ENCODE measurements at regions not wholly inside any gene's neighbourhood (a gene's known extent, or its start where the extent isn't known, plus 50 kb on each side); places are given as distances from the start of the nearest gene placed in this dataset.

DNA sequence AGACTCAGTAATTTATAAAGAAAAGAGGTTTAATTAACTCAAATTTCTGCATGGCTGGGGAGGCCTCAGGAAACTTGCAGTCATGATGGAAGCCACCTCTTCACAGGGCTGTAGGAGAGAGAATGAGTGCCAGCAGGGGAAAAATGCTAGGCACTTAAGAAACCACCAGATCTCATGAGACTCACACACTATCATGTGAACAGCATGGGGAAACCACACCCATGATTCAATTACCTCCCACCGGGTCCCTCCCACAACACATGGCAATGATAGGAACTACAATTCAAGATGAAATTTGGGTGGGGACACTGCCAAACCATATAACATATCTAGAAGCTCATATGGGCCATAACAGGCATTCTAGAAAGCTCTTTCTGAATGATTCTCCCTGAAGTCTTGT lies 190.3 kb downstream of the WNT5A start:
- 81 to 97% (median 87%) methylated on average over 1 of the region's 1 CpG for WGBS, 5 donors
- H3K27me3 ChIP-seq (replicated peaks in 1 of 7) = peaks cover 0 to 3% (median 0%) of the 10 kb centered on the region in 7 donors
- H3K36me3 ChIP-seq = no peaks in the 10 kb centered on the region
- TF ChIP-seq, protein P1, sequence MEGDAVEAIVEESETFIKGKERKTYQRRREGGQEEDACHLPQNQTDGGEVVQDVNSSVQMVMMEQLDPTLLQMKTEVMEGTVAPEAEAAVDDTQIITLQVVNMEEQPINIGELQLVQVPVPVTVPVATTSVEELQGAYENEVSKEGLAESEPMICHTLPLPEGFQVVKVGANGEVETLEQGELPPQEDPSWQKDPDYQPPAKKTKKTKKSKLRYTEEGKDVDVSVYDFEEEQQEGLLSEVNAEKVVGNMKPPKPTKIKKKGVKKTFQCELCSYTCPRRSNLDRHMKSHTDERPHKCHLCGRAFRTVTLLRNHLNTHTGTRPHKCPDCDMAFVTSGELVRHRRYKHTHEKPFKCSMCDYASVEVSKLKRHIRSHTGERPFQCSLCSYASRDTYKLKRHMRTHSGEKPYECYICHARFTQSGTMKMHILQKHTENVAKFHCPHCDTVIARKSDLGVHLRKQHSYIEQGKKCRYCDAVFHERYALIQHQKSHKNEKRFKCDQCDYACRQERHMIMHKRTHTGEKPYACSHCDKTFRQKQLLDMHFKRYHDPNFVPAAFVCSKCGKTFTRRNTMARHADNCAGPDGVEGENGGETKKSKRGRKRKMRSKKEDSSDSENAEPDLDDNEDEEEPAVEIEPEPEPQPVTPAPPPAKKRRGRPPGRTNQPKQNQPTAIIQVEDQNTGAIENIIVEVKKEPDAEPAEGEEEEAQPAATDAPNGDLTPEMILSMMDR (IDR thresholded peaks at IDR 0.05 in 8 of 11, conservative IDR thresholded peaks at IDR 0.05 in 3 of 11) = no peak
- TF ChIP-seq POLR2A (IDR thresholded peaks at IDR 0.05) = no peak
- TF ChIP-seq POLR2AphosphoS5 (IDR thresholded peaks at IDR 0.05) = no peak
- H3K27ac ChIP-seq = no peak overlapping the region
- H3K4me3 ChIP-seq = no peak overlapping the region
- no peaks in the 10 kb centered on the region for H3K4me1 ChIP-seq
- H3K9me3 ChIP-seq = peaks cover 0 to 23% (median 0%) of the 10 kb centered on the region in 8 donors
- intact Hi-C loops (cut with DNase I; ENCODE audit: low total_unique reads) = no loop called here
- DNase-seq = no peak

DNA sequence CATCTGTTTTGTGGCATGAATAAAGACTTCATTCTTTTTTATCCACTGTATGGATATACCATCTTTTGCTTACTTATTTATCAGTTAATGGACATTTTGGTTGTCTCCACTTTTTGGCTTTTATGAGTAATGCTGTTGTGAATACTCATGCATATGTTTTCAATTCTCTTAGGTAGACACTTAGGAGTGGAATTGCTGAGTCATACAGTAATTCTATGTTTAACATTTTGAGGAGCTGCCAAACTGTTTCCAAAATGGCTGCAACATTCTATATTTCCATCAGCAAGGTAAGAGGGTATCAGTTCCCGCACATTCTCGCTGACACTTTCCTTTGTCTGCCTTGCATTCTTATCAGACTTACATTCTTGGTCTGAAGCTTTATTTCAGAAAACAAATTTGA lies 191.1 kb downstream of the WNT5A start:
- no peak for DNase-seq
- intact Hi-C loops (cut with DNase I; ENCODE audit: low total_unique reads) = no loop called here
- TF ChIP-seq POLR2A (IDR thresholded peaks at IDR 0.05) = no peak
- no peaks in the 10 kb centered on the region for H3K36me3 ChIP-seq
- no peak overlapping the region for H3K27ac ChIP-seq
- H3K9me3 ChIP-seq = peaks cover 0 to 23% (median 0%) of the 10 kb centered on the region in 8 donors
- WGBS, 5 donors = 94 to 98% (median 96%) methylated on average over 2 of the region's 2 CpGs
- H3K4me1 ChIP-seq = no peaks in the 10 kb centered on the region
- no peak overlapping the region for H3K4me3 ChIP-seq
- H3K27me3 ChIP-seq (replicated peaks in 1 of 7) = peaks cover 0 to 3% (median 0%) of the 10 kb centered on the region in 7 donors

DNA sequence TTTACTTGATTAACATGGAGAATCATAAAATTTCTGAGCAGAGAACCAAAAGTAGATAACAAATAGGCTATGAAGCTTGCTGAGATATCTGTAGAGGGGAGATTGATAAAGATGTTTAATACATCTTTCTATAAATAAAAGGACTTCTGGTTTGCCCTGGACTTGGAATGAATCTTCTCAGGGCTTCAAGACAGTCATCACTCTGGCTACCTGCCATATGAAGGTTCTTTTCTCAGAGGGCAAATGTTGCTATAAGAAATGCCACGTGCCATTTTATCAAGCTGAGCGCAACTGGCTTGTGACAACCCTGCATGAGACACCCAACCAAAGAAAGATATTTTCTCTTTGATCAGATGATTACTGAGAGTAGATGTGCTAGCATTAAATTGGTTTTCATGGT lies 192.5 kb downstream of the WNT5A start:
- TF ChIP-seq, protein P1 (IDR thresholded peaks at IDR 0.05 in 8 of 11, conservative IDR thresholded peaks at IDR 0.05 in 3 of 11) = no peak
- no peak for TF ChIP-seq POLR2A (IDR thresholded peaks at IDR 0.05)
- no peak for TF ChIP-seq POLR2AphosphoS5 (IDR thresholded peaks at IDR 0.05)
- 76 to 92% (median 84%) methylated on average over 2 of the region's 2 CpGs for whole genome bisulfite sequencing, 5 donors

DNA sequence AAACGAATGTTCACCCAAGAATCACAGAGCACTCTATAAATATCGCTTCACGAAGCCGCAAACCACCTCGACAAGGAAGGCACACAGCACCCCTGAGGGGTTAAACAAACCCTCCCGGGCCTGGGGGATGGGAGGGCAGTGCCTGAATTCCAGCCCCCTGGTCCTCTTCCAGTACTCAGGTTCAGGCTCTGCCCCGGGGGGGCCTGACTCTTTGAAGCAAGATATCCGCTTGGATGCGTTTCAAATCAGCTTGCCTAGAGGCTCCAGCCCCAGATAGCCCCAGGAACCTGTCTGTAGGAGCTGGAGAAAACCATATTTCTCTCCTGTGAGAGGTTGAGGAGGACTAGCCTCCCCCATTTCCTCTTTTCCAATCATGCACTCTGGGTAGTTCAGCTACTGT lies 194.7 kb downstream of the WNT5A start:
- H3K4me3 ChIP-seq = no peak overlapping the region
- TF ChIP-seq, protein P1 (IDR thresholded peaks at IDR 0.05 in 8 of 11, conservative IDR thresholded peaks at IDR 0.05 in 3 of 11) = no peak
- TF ChIP-seq POLR2A (IDR thresholded peaks at IDR 0.05) = no peak
- TF ChIP-seq POLR2AphosphoS5 (IDR thresholded peaks at IDR 0.05) = no peak
- H3K27ac ChIP-seq = no peak overlapping the region
- 42 to 53% (median 45%) methylated on average over 9 of the region's 9 CpGs for whole genome bisulfite sequencing, 5 donors
- H3K4me1 ChIP-seq = no peaks in the 10 kb centered on the region
- intact Hi-C loops (cut with DNase I; ENCODE audit: low total_unique reads) = no loop called here
- H3K9me3 ChIP-seq = peaks cover 0 to 5% (median 0%) of the 10 kb centered on the region in 8 donors
- peaks cover 0 to 3% (median 0%) of the 10 kb centered on the region in 7 donors for H3K27me3 ChIP-seq (replicated peaks in 1 of 7)
- DNase-seq = no peak
- H3K36me3 ChIP-seq = no peaks in the 10 kb centered on the region

More for the DNA sequence above, 192.5 kb downstream of the WNT5A start:
- no peaks in the 10 kb centered on the region for H3K4me1 ChIP-seq
- peaks cover 0 to 19% (median 0%) of the 10 kb centered on the region in 8 donors for H3K9me3 ChIP-seq
- no peaks in the 10 kb centered on the region for H3K36me3 ChIP-seq
- DNase-seq = no peak
- no peak overlapping the region for H3K27ac ChIP-seq
- intact Hi-C loops (cut with DNase I; ENCODE audit: low total_unique reads) = no loop called here
- peaks cover 0 to 3% (median 0%) of the 10 kb centered on the region in 7 donors for H3K27me3 ChIP-seq (replicated peaks in 1 of 7)
- no peak overlapping the region for H3K4me3 ChIP-seq

DNA sequence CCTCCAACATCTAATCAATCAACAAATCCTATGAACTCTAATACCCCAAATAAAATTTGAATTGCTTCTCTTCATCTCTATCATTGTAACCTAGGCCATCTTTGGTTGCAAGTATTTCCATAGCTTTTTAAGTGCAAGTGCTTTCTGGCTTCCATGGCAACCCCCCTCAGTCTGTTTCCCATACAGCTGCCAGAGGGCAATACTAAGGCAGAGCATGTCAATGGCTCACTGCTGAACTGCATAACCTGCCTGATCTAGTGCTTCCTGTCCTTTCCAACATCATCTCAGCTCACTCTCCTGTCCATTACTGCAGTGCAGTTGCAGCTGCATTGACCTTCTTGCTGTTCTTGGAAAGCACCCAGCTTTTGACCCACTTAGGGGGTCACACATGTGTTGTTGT lies 198.4 kb downstream of the WNT5A start:
- H3K27ac ChIP-seq = no peak overlapping the region
- TF ChIP-seq POLR2AphosphoS5 (IDR thresholded peaks at IDR 0.05) (no peak), POLR2A (IDR thresholded peaks at IDR 0.05) (no peak)
- TF ChIP-seq, protein P1 (IDR thresholded peaks at IDR 0.05 in 8 of 11, conservative IDR thresholded peaks at IDR 0.05 in 3 of 11) = no peak
- peaks cover 0 to 3% (median 0%) of the 10 kb centered on the region in 7 donors for H3K27me3 ChIP-seq (replicated peaks in 1 of 7)
- peaks cover 0 to 3% (median 0%) of the 10 kb centered on the region in 8 donors for H3K9me3 ChIP-seq
- H3K36me3 ChIP-seq = no peaks in the 10 kb centered on the region
- intact Hi-C loops (cut with DNase I; ENCODE audit: low total_unique reads) = no loop called here
- H3K4me1 ChIP-seq = no peaks in the 10 kb centered on the region
- no peak overlapping the region for H3K4me3 ChIP-seq
- no peak for DNase-seq

Data from spleen (tissue), 11 donors.